ENCODE measurements at regions not wholly inside any gene's neighbourhood (a gene's known extent, or its start where the extent isn't known, plus 50 kb on each side); places are given as distances from the start of the nearest gene placed in this dataset.
A peak's percentile ranks its signal among the peaks of the same experiment; 100 is the strongest.

GRCh38 chrX:112163906-112164305 is 81.3 kb upstream of the TRPC5 start:
- DNase-seq: no peak
- no TSS peak for BruUV-seq (replicated peaks)
- POLR2A ChIA-PET (ENCODE audit: unreplicated experiment): no interaction called here

GRCh38 chrX:112148397-112148796 is 65.8 kb upstream of the TRPC5 start:
- Histone ChIP-seq H3K4me3 (ENCODE audit: low read length) (no peak overlapping the region), H3K4me1 (ENCODE audit: insufficient read depth, low read length) (no peaks in the 10 kb centered on the region), H3F3A (ENCODE audit: low read length, unreplicated experiment) (no peaks in the 10 kb centered on the region), H3K9ac (ENCODE audit: low read length) (no peak overlapping the region), H3K79me2 (ENCODE audit: low read length) (no peaks in the 10 kb centered on the region), H3K9me3 (ENCODE audit: low read length) (no peaks in the 10 kb centered on the region), H2AFZ (ENCODE audit: low read length) (no peak overlapping the region), H4K20me1 (ENCODE audit: low read length) (no peaks in the 10 kb centered on the region), H3K27me3 (ENCODE audit: low read length) (no peaks in the 10 kb centered on the region), H3K36me3 (ENCODE audit: low read depth, low read length) (no peaks in the 10 kb centered on the region), H3K27ac (ENCODE audit: low read length) (no peak overlapping the region), H3K9me2 (replicated peaks; ENCODE audit: low read length) (no peaks in the 10 kb centered on the region), H3K4me2 (ENCODE audit: low read length) (no peak overlapping the region)
- ChIA-PET CTCF (no interaction called here), POLR2A (ENCODE audit: unreplicated experiment) (no interaction called here)
- ATAC-seq (no peak), DNase-seq (no peak)
- no peak for TF ChIP-seq EZH2 (IDR thresholded peaks at IDR 0.05; ENCODE audit: low read length, unreplicated experiment)
- no peak for TF ChIP-seq EZH2phosphoT487 (IDR thresholded peaks at IDR 0.05; ENCODE audit: borderline replicate concordance, low read length)
- no peak for TF ChIP-seq CTCF (conservative IDR thresholded peaks at IDR 0.05; ENCODE audit: low read depth, low read length)
- intact Hi-C loops (cut with micrococcal nuclease): no loop called here
- BruUV-seq (replicated peaks): no TSS peak

More at GRCh38 chrX:112163906-112164305, 81.3 kb upstream of the TRPC5 start:
- Histone ChIP-seq H3K79me2 (ENCODE audit: low read length) (no peaks in the 10 kb centered on the region), H3K9me2 (replicated peaks; ENCODE audit: low read length) (no peaks in the 10 kb centered on the region), H3K27ac (ENCODE audit: low read length) (no peak overlapping the region), H3F3A (ENCODE audit: low read length, unreplicated experiment) (no peaks in the 10 kb centered on the region), H3K36me3 (ENCODE audit: low read depth, low read length) (no peaks in the 10 kb centered on the region), H2AFZ (ENCODE audit: low read length) (no peak overlapping the region), H3K4me3 (ENCODE audit: low read length) (no peak overlapping the region), H3K9ac (ENCODE audit: low read length) (no peak overlapping the region), H3K9me3 (ENCODE audit: low read length) (no peaks in the 10 kb centered on the region), H3K27me3 (ENCODE audit: low read length) (no peaks in the 10 kb centered on the region), H3K4me1 (ENCODE audit: insufficient read depth, low read length) (no peaks in the 10 kb centered on the region), H3K4me2 (ENCODE audit: low read length) (no peak overlapping the region), H4K20me1 (ENCODE audit: low read length) (no peaks in the 10 kb centered on the region)
- TF ChIP-seq EZH2 (IDR thresholded peaks at IDR 0.05; ENCODE audit: low read length, unreplicated experiment) (no peak), CTCF (conservative IDR thresholded peaks at IDR 0.05; ENCODE audit: low read depth, low read length) (no peak), EZH2phosphoT487 (IDR thresholded peaks at IDR 0.05; ENCODE audit: borderline replicate concordance, low read length) (no peak)
- ATAC-seq: no peak
- CTCF ChIA-PET: no interaction called here
- intact Hi-C loops (cut with micrococcal nuclease): no loop called here

- POLR2A ChIA-PET (ENCODE audit: unreplicated experiment): no interaction called here
- BruUV-seq (replicated peaks): no TSS peak
These were observed 64.6 kb upstream of the TRPC5 start for GRCh38 chrX:112147206-112147605.

More at GRCh38 chrX:112147206-112147605, 64.6 kb upstream of the TRPC5 start:
- H3K4me3 ChIP-seq (ENCODE audit: low read length): no peak overlapping the region
- no peak overlapping the region for H3K9ac ChIP-seq (ENCODE audit: low read length)
- no peak overlapping the region for H3K4me2 ChIP-seq (ENCODE audit: low read length)
- CTCF ChIA-PET: no interaction called here
- H3K9me2 ChIP-seq (replicated peaks; ENCODE audit: low read length): no peaks in the 10 kb centered on the region
- no peaks in the 10 kb centered on the region for H4K20me1 ChIP-seq (ENCODE audit: low read length)
- TF ChIP-seq EZH2 (IDR thresholded peaks at IDR 0.05; ENCODE audit: low read length, unreplicated experiment): no peak
- peak; percentile 36; the same call in 1 of the 2 replicates for TF ChIP-seq CTCF (conservative IDR thresholded peaks at IDR 0.05; ENCODE audit: low read depth, low read length)
- H2AFZ ChIP-seq (ENCODE audit: low read length): no peak overlapping the region
- ATAC-seq: no peak
- no peaks in the 10 kb centered on the region for H3K4me1 ChIP-seq (ENCODE audit: insufficient read depth, low read length)
- intact Hi-C loops (cut with micrococcal nuclease): no loop called here
- DNase-seq: peak; percentile 3
- H3K27me3 ChIP-seq (ENCODE audit: low read length): no peaks in the 10 kb centered on the region
- no peaks in the 10 kb centered on the region for H3K9me3 ChIP-seq (ENCODE audit: low read length)
- H3K27ac ChIP-seq (ENCODE audit: low read length): no peak overlapping the region
- no peaks in the 10 kb centered on the region for H3K36me3 ChIP-seq (ENCODE audit: low read depth, low read length)
- no peaks in the 10 kb centered on the region for H3F3A ChIP-seq (ENCODE audit: low read length, unreplicated experiment)
- no peaks in the 10 kb centered on the region for H3K79me2 ChIP-seq (ENCODE audit: low read length)

All from PC-3 (cell line).